GM19239 (cell line): ENCODE measurements at regions not wholly inside any gene's neighbourhood (a gene's known extent, or its start where the extent isn't known, plus 50 kb on each side); places are given as distances from the start of the nearest gene placed in this dataset.

Experiments
- DNase-seq: peaks from one replicate; pipeline ENCODE4 v3.0.0; 2011; ENCODE audit warnings: low spot score; ENCODE audit not compliant: insufficient read length
- FAIRE-seq: peaks from 2 replicates; lab custom pipeline; 2011; peaks lifted over from hg19 to GRCh38; lab: Jason Lieb, UNC

- DNase-seq, result no peak
- no peak for FAIRE-seq
These were observed 113.6 kb upstream of the ROBO1 start for GRCh38 chr3:79881431-79881830.

GRCh38 chr3:79878708-79879107, 110.9 kb upstream of the ROBO1 start:
- FAIRE-seq (no peak), DNase-seq (no peak)

GRCh38 chr3:79874646-79875045, 106.8 kb upstream of the ROBO1 start:
- DNase-seq, result no peak
- FAIRE-seq, result no peak

- FAIRE-seq (no peak), DNase-seq (no peak)
These were observed 104.7 kb upstream of the ROBO1 start for GRCh38 chr3:79872483-79872882.

- no peak for DNase-seq
- no peak for FAIRE-seq
These were observed 103.9 kb upstream of the ROBO1 start for GRCh38 chr3:79871656-79872055.

GRCh38 chr3:79870313-79870620, 102.5 kb upstream of the ROBO1 start:
- DNase-seq (no peak), FAIRE-seq (no peak)

- DNase-seq (no peak), FAIRE-seq (no peak)
These were observed 101.9 kb upstream of the ROBO1 start for GRCh38 chr3:79869461-79870312.

- FAIRE-seq, result no peak
These were observed 98.4 kb upstream of the ROBO1 start for GRCh38 chr3:79866162-79866561.

GRCh38 chr3:79864077-79864476, 96.3 kb upstream of the ROBO1 start:
- no peak for DNase-seq
- FAIRE-seq, result no peak

More at GRCh38 chr3:79866162-79866561, 98.4 kb upstream of the ROBO1 start:
- no peak for DNase-seq

GRCh38 chr3:79848876-79849275, 81.1 kb upstream of the ROBO1 start:
- no peak for FAIRE-seq
- no peak for DNase-seq

- no peak for DNase-seq
- no peak for FAIRE-seq
These were observed 80.1 kb upstream of the ROBO1 start for GRCh38 chr3:79847928-79848327.

GRCh38 chr3:79846148-79846933, 78.5 kb upstream of the ROBO1 start:
- FAIRE-seq (no peak), DNase-seq (no peak)

GRCh38 chr3:79845546-79845945, 77.7 kb upstream of the ROBO1 start:
- no peak for DNase-seq
- no peak for FAIRE-seq

- FAIRE-seq, result no peak
- no peak for DNase-seq
These were observed 76.4 kb upstream of the ROBO1 start for GRCh38 chr3:79844176-79844575.

GRCh38 chr3:79843180-79843579, 75.4 kb upstream of the ROBO1 start:
- FAIRE-seq (no peak), DNase-seq (no peak)

GRCh38 chr3:79835701-79836100, 67.9 kb upstream of the ROBO1 start:
- FAIRE-seq (no peak), DNase-seq (no peak)

- FAIRE-seq (no peak), DNase-seq (no peak)
These were observed 56.4 kb upstream of the ROBO1 start for GRCh38 chr3:79824166-79824565.

- FAIRE-seq (no peak), DNase-seq (no peak)
These were observed 54.3 kb upstream of the ROBO1 start for GRCh38 chr3:79822076-79822475.

GRCh38 chr3:79820089-79820488, 52.3 kb upstream of the ROBO1 start:
- no peak for FAIRE-seq
- no peak for DNase-seq

GRCh38 chr3:79818015-79818414, 50.2 kb upstream of the ROBO1 start:
- FAIRE-seq (no peak), DNase-seq (no peak)
